Daoy (cell line): ENCODE measurements at regions not wholly inside any gene's neighbourhood (a gene's known extent, or its start where the extent isn't known, plus 50 kb on each side); places are given as distances from the start of the nearest gene placed in this dataset.
"Not testable (repeated sequence)": the region's sequence is repeated elsewhere in the genome, so short reads cannot be mapped to it uniquely, and the experiment has no call there.

Source experiments
- DNase-seq: peaks from one replicate; pipeline ENCODE4 v3.0.0-alpha.2; 2015; ENCODE audit warnings: low read depth

DNA sequence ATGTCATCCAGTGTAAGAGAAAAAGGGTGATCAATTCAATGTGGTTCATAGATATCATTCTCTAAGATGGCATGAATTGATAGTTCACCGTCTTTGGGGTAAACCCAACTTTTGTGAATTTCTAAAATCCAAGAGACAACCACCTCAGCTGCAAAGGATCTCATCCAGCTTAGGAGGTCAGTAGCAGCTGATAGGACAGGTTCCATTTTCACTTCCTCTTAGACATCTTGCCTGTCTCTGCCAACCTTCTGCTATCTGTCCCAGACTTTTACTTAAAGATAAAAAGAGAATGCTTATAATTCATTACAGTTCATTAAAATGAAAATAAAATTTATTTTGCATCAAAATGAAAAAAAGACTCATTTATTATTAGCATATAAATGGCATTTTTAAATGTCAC lies 468.2 kb downstream of the XYLT1 start:
- no peak for DNase-seq

DNA sequence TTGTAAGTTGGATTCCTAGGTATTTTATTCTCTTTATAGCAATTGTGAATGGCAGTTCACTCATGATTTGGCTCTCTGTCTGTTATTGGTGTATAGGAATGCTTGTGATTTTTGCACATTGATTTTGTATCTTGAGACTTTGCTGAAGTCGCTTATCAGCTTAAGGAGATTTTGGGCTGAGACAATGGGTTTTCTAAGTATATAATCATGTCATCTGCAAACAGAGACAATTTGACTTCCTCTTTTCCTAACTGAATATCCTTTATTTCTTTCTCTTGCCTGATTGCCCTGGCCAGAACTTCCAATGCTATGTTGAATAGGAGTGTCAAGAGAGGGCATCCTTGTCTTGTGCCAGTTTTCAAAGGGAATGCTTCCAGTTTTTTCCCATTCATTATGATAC lies 464.8 kb downstream of the XYLT1 start:
- DNase-seq, result not testable (repeated sequence)

DNA sequence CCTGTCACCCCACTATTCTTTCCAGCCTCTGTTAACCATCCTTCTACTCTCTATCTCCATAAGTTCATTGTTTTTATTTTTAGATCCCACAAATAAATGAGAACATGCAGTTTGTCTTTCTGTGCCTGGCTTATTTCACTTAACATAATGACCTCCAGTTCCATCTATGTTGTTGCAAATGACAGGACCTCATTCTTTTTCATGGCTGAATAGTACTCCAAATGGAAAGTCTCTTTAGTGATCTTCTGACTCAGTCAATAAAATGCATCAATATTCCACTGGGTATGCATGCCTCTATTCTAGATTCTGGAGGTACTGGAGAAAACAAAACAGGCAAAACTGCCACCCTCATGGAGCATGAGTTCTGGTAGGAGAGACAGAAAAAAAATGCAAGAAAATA lies 459.0 kb downstream of the XYLT1 start:
- no peak for DNase-seq

DNA sequence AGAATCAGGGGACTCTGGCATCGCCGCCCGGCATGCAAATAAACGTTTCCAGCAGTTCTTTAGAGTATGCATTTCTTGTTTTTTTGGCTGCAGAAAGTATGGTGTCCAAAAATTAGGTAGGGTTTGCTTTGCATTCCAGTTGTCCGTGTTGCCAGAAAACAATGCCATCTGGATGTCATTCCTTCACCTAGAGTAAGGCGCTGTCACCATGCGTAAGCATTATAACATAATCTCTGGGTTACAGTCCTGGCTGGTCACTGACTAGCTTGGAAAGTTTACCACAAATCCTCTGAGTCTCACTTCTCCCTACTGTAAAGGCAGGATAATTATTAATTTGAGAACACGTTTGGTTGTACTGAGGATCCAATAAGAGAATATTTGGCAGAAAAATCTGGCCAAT lies 457.7 kb downstream of the XYLT1 start:
- DNase-seq, result no peak

DNA sequence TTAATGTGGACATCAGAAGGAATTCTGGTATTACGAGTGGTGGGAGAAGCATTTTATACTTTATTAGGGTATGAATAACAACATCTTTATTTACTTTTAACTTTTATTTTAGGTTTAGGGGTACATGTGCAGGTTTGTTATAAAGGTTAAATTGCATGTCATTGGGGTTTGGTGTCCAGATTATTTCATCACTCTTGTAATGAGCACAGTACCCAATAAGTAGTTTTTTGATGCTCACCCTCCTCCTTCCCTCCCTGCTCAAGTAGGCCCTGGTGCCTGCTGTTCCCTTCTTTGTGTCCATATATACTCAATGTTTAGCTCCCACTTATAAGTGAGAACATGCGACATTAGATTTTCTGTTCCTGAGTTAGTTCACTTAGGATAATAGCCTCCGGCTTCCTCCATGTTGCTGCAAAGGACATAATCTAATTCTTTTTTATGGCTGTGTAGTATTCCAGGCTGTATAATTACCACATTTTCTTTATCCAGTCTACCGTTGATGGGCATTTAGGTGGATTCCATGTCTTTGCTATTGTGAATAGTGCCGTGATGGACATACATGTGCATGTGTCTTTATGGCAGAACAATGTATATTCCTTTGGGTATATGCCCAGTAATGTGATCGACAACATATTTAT lies 456.2 kb downstream of the XYLT1 start:
- DNase-seq, result no peak

DNA sequence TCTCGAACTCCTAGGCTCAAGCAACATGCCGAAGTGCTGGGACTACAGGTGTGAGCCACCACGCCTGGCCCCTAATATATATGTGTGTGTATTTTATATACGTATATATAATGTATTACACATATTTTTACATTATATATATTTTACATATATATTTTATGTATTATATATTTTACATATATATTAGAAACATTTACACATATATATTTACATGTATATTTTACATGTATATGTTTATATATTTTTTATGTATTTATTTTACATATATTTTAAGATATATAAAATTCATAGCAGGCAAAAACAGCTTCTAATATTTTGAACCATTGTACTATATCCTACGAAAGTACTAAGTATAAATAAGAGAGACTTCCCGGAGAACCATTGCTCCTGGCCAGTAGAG lies 455.1 kb downstream of the XYLT1 start:
- no peak for DNase-seq

DNA sequence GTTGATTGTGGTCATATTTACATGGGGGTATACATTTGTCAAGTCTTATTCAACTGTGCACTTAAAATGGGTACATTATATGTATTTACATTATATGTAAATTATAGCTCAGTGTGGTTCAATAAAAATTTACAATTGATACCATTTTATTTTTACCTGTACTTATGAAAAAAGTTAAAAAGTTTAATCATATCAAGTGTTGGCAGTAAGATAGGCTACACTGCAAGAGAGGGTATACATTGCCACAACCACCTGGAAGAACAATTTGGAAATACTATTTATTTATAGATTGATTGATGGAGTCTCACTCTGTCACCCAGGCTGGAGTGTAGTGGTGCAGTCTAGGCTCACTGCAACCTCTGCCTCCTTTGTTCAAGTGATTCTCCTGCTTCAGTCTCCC lies 453.3 kb downstream of the XYLT1 start:
- no peak for DNase-seq

DNA sequence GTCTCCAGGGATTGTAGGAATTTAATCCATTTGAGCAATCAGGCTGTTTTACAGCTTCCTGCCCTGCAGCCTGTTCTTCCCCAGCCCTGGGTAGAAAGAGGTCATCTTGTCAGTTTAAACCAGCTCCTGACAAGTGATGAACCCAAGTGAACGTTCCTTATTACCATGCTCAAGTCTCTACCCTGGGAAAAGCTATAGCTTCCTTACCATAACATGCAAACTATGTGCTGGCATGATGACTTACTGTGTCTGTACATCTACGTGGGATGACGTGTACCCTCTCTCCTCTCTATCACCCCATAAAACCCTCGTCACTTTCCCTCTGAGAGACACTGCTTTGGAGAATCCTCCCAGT lies 452.2 kb downstream of the XYLT1 start:
- no peak for DNase-seq

DNA sequence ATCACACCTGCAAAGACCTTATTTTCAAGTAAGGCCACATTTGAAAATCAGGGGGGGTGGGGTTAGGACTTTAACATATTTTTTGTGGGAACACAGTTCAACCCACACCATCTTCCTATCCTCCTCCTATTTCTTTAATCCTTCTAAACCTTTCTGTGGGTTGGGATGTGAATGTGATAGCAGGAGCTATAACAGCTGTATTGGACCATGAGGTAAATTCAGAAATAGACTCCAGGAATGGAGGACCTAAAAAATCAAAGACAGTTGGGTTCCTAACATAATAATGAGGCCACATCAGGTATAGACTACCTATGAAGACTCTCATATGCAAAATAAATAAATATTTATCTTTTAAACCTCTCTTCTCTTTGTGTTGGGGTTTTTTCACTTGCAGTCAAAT lies 451.4 kb downstream of the XYLT1 start:
- no peak for DNase-seq

DNA sequence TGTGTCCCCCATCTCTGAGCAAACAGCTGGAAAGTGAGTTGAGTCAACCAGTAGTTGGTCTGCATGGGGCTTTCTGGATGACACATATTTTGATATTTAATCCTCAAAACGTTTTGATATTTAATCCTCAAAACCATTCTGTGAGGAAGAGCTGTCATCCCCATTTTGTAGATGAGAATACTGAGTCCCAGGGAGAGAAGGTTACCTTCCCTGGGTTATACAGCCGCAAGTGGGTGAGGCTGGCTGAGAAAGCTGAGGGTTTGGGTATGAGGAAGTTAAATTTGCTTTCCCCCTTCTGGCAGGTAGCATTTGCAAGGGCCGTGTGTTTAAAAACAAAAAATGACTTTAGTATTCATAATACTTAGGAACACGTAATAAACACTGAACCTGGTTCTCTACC lies 447.2 kb downstream of the XYLT1 start:
- no peak for DNase-seq

DNA sequence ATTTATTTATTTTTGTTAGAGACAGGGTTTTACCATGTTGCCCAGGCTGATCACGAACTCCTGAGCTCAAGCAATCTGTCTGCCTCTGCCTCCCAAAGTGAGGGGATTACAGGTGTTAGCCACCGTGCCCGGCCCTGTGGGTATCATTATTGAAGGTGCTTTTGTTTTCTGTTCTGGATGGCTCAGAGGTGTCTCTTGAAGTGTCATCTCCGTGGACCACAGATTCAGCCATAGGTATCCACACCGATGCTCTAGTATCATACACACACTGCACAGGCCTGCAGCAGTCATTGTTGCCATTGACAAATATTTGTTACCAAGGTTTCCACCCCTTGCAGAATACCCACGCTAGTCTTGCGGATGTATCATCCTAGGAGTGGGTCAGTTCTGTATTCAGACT lies 446.2 kb downstream of the XYLT1 start:
- DNase-seq, result no peak

DNA sequence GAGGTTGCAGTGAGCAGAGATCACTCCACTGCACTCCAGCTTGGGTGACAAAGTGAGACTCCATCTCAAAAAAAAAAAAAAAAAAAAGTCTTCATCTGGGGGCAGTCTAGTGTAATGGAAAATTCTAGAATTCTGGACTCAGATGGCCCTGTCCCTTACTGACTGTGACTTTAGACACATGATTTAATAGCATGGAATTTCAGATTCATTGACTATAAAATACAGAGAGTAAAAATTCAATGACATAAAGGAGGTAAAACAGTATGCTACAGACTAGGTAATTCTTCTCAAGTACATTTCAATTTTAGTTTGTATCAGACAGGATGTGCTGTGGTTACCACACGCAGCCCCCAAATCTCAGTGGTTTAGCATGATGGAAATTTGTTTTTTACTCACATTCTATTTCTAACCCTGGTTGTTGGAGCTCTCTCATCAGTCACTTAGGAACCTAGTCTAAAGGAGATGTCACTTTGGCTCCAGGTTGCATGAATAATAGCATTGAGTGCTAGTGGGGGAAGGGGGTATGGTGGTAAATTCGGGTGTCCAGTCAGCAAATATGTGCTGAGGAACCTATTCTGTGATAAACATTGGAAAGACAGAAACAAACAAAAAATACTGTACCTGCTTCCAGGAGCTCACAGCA lies 444.0 kb downstream of the XYLT1 start:
- no peak for DNase-seq

DNA sequence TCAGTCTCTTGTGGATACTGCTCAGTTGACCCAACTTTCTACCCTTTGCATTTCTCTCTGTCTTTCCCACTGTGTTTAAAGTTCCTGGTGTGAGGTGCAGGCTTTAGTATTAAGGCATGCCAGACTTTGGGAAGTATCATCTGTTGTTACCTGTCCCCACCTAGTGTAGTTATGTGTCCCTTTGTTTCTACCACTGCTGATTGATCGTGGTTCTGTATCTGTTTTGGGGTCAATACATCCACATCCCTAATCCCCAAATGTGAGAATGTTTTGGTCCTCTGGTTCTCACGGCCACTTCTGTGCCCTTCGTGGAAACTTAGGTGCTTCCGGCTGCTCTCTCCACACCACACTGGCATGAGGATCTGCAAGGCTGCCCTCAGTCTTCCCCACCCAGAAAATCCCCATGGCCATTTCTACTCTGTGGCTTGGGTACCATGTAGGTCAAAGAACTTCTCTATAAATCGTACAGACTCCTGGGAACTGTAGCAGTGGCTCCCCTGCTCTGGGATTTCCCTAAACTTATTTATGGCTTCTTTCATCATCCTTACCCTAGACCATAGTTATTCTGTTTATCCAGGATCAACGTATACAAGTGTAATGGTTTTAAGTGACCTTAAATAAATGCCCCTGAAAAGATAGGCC lies 443.2 kb downstream of the XYLT1 start:
- DNase-seq, result no peak

DNA sequence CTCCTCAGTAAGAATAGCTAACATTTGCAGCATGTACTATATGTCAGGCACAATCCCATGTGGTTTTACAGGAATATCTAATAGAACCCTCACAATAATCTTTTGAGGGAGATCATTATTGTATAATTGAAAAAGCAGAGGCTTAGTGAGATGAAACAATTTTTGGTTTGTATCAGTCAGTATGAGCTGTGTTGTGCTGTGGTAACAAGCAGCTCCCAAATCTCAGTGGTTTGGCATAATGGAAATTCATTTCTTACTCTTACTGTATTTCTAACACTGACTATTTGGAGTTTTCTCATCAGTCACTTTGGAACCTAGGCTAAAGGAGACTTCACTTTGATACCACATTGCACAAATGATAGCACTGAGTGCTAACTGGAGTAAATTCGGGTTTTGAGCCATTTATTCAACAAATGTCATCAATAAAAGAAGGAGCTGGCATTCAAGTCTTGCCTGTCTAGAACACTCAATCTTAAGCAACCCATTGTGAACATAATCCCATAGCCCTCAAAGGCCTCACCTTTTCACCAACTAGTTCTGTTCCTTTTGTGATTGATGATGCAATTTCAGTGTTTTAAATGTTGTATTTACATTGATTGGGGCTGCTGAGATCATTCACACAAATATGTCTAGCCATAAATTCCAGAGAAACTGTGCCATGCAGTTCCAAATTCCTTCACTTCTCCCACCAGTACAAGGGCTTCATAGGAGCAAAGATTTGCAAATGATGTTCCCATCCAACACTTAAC lies 441.0 kb downstream of the XYLT1 start:
- no peak for DNase-seq

DNA sequence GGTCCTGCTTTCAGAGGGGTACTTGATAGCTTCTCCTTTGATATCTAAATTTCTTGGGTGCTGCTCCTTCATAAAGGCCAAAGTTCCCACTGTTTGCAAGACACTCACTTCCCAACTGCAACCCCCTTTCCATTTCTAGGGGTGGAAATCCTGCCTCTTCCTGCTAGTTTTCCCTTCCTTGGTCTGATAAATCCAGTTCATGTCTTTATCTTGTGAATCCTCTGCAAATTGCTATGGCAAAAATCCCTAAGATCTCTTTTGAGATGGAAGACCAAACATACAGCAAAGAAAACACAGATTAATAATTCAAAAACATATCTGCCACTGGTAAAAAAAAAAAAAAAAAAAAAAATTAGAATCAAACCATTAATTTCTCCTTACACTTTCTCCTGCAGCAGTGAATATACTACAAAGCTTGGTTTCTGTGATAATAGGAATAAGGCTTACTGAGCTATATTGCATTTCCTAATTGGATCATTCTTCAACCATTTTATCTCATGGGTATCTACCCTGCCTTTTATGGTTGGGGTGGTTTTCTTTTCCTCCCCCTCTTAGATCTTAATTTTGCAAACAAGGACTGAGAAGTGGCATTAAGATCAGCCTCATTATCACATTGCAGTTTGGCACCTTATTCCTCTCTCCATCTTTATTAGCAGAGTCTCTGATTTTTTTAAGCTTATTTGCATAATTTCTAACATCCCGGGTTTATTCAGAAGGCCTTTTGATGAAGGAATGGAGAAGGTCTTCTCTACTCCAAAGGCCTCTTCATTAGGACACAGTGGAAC lies 439.1 kb downstream of the XYLT1 start:
- no peak for DNase-seq

DNA sequence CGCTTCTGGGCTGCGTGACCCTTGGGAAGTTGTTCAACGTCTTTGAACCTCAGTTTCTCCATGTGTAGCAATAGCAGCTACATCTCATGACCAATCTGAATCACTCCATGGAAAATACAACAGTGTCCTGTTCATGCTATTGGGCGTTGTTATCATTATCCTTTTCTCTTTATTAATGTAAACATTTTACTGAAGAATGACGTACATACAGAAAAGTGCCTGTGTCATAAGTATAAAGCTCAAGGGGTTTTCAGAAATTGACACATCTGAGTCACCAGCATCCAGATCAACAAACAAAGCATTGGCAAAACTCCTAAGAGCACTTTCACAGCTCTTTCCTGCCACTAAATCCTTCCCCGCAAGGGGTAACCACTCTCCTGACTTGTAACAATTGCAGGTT lies 438.4 kb downstream of the XYLT1 start:
- DNase-seq, result no peak

DNA sequence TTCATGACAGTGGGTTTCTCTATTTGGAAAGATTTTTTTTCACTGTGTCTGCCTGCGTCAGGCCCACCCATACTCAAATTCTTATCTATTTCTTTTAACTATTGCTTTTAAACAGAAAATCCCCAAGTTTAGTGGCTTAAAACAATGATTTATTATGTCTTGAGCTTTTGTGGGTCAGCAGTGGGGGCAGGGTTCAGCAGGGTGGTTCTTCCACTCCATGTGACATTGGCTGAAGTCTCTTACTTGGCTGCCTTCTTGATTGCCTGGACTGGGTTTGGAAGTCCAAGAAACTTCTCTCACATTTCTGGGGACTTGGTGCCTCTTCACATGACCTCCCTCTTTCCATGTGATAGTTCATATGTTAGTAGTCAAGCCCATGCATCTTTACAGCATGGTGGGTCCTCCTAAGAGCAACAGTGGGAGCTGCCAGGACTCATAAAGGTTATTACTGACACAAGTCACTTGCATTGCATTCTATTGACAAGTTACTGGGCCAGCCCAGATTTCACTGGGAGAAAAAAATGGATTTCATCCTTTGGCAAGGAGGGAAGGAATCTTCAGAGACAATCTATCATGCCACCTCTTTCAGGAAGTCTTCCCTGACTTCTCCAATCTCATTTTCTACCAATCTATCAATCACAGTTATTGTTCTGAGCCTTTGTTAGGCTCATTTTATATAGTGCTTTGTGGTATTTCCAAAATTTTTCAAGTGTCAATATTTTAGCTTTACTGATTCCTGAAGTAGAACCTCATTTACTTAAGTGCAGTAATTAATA lies 436.1 kb downstream of the XYLT1 start:
- no peak for DNase-seq

DNA sequence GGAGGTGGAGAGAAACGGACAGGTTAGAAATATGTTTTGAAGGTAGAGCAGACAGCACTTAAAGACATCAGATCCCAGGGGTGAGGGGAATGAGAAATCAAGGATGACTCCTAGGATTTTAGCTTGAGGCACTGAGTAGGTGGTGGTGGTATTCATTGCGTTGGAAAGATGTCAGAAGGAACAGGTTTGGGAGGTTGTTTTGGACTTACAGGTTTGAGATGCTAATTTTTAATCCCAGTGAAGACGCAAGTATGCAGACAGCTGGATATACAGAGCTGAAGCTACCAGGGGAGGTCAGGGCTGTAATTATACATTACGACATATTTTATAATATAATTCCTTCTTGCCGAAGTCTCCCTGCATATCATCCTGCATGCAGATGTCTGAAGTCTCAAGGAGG lies 433.3 kb downstream of the XYLT1 start:
- no peak for DNase-seq

DNA sequence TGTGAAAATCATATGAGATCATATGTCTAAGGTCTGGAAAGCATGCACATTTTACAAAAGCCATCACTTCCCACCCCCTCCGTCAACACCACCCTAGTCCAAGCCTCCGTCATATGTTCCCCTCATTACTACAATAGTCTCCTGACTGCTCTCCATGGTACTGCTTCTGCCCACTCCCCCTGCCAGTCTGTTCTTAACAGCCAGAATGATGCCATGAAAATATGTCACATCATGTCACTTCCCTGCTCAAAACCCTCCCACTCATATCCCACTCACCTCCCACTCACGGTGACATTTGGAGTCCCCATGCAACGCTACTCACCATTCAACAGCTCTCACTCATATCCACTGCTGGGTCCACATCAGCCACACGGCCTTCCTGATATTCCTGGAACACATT lies 432.3 kb downstream of the XYLT1 start:
- DNase-seq, result no peak

DNA sequence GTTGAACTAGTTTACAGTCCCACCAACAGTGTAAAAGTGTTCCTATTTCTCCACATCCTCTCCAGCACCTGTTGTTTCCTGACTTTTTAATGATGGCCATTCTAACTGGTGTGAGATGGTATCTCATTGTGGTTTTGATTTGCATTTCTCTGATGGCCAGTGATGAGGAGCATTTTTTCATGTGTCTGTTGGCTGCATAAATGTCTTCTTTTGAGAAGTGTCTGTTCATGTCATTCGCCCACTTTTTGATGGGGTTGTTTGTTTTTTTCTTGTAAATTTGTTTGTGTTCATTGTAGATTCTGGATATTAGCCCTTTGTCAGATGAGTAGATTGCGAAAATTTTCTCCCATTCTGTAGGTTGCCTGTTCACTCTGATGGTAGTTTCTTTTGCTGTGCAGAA lies 421.7 kb downstream of the XYLT1 start:
- DNase-seq, result not testable (repeated sequence)

DNA sequence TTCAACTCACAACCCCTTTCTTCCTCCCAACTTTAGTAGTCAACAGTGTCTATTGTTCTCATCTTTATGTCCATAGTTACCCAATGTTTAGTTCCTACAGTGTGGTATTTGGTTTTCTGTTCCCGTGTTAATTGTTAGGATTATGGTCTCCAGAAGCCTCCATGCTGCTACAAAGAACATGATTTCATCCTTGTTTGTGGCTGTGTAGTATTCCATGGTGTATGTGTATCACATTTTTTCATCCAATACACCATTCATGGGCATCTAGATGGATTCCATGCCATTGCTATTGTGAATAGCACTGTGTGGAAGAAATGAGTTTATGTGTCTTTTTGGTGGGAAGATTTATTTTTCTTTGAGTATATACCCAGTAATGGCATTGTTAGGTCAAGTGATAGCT lies 420.3 kb downstream of the XYLT1 start:
- no peak for DNase-seq
